ENCODE measurements at regions not wholly inside any gene's neighbourhood (a gene's known extent, or its start where the extent isn't known, plus 50 kb on each side); places are given as distances from the start of the nearest gene placed in this dataset.

- TF ChIP-seq CTCF (IDR thresholded peaks at IDR 0.05; ENCODE audit: extremely low read depth, insufficient read depth, missing control alignments): no peak
- in situ Hi-C loops (cut with MboI; ENCODE audit: low pct_unique_long_range_greater_than_20kb, low sequenced_read_pairs, unreplicated experiment): no loop called here
- DNase-seq (ENCODE audit: low spot score): peak; percentile 3
Observed at GRCh38 chr2:118232796-118233195, 144.5 kb downstream of the INSIG2 start.

- DNase-seq (ENCODE audit: low spot score): peak; percentile 2
- in situ Hi-C loops (cut with MboI; ENCODE audit: low pct_unique_long_range_greater_than_20kb, low sequenced_read_pairs, unreplicated experiment): no loop called here
- no peak for TF ChIP-seq CTCF (IDR thresholded peaks at IDR 0.05; ENCODE audit: extremely low read depth, insufficient read depth, missing control alignments)
Observed at GRCh38 chr2:118232391-118232790, 144.1 kb downstream of the INSIG2 start.

- no peak for TF ChIP-seq CTCF (IDR thresholded peaks at IDR 0.05; ENCODE audit: extremely low read depth, insufficient read depth, missing control alignments)
- no peak for DNase-seq (ENCODE audit: low spot score)
- in situ Hi-C loops (cut with MboI; ENCODE audit: low pct_unique_long_range_greater_than_20kb, low sequenced_read_pairs, unreplicated experiment): no loop called here
Observed at GRCh38 chr2:118231759-118232158, 143.5 kb downstream of the INSIG2 start.

GRCh38 chr2:118227698-118228508, 139.6 kb downstream of the INSIG2 start:
- no peak for TF ChIP-seq CTCF (IDR thresholded peaks at IDR 0.05; ENCODE audit: extremely low read depth, insufficient read depth, missing control alignments)
- DNase-seq (ENCODE audit: low spot score): peak; percentile 23
- in situ Hi-C loops (cut with MboI; ENCODE audit: low pct_unique_long_range_greater_than_20kb, low sequenced_read_pairs, unreplicated experiment): loop anchor here (10.0 kb wide), 1 partner anchor 627 kb away; no protein-coding TSS in a partner anchor

- TF ChIP-seq CTCF (IDR thresholded peaks at IDR 0.05; ENCODE audit: extremely low read depth, insufficient read depth, missing control alignments): no peak
- peak; percentile 9 for DNase-seq (ENCODE audit: low spot score)
- in situ Hi-C loops (cut with MboI; ENCODE audit: low pct_unique_long_range_greater_than_20kb, low sequenced_read_pairs, unreplicated experiment): loop anchor here (10.0 kb wide), 1 partner anchor 629 kb away; no protein-coding TSS in a partner anchor
Observed at GRCh38 chr2:118225666-118226065, 137.4 kb downstream of the INSIG2 start.

GRCh38 chr2:118224895-118225311, 136.6 kb downstream of the INSIG2 start:
- no peak for TF ChIP-seq CTCF (IDR thresholded peaks at IDR 0.05; ENCODE audit: extremely low read depth, insufficient read depth, missing control alignments)
- in situ Hi-C loops (cut with MboI; ENCODE audit: low pct_unique_long_range_greater_than_20kb, low sequenced_read_pairs, unreplicated experiment): loop anchor here (10.0 kb wide), 1 partner anchor 630 kb away; no protein-coding TSS in a partner anchor
- peak; percentile 38 for DNase-seq (ENCODE audit: low spot score)

Measured in GM13977 (cell line).